ENCODE measurements at regions not wholly inside any gene's neighbourhood (a gene's known extent, or its start where the extent isn't known, plus 50 kb on each side); places are given as distances from the start of the nearest gene placed in this dataset.

DNA sequence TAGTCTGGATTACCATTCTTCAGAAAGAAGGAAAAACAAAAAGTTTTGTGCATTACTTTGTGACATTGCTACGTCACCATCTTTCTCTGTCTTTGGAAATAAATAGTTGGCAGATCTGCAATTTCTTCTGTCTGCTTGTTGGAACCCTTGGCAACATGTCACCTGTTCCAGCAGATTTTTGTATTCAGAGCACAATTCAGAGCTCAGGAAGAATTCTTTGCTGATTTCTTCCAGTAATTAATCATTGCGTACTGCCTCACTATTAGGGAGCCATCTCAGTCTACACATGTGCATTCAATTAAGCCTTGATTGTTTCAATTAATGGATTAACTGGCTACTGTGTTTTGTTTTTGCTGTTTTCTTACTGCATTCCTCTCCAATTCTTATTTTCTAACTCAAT lies 467.2 kb downstream of the CDH8 start:
- TF ChIP-seq POLR2A (IDR thresholded peaks at IDR 0.05; ENCODE audit: low read depth, low read length) (no peak), POLR2AphosphoS5 (IDR thresholded peaks at IDR 0.05; ENCODE audit: low read depth, low read length) (no peak), TAF1 (IDR thresholded peaks at IDR 0.05; ENCODE audit: borderline replicate concordance, low read depth, low read length) (no peak)

Measured in GM12892 (cell line).